NT2/D1 (cell line): ENCODE measurements at regions not wholly inside any gene's neighbourhood (a gene's known extent, or its start where the extent isn't known, plus 50 kb on each side); places are given as distances from the start of the nearest gene placed in this dataset.

ENCODE experiments used
- DNase-seq: peaks from one replicate; pipeline ENCODE4 v3.0.0-alpha.2; 2011; ENCODE audit warnings: low read depth, low spot score
- H3K27me3 ChIP-seq: 2 replicates; pipeline ENCODE4 v1.6.0; 2011; ENCODE audit warnings: mild to moderate bottlenecking; ENCODE audit not compliant: insufficient read length, insufficient read depth
- H3K36me3 ChIP-seq: 2 replicates; pipeline ENCODE4 v1.6.1; 2011; ENCODE audit warnings: mild to moderate bottlenecking, low read length, mixed read lengths; ENCODE audit not compliant: insufficient read depth, insufficient read length
- H3K4me1 ChIP-seq: 2 replicates; pipeline ENCODE4 v1.5.1; 2011; ENCODE audit not compliant: insufficient read depth, insufficient read length
- H3K4me3 ChIP-seq: 2 replicates; pipeline ENCODE4 v1.5.1; 2011; ENCODE audit warnings: low read depth; ENCODE audit not compliant: insufficient read length
- H3K9ac ChIP-seq: 2 replicates; pipeline ENCODE4 v1.6.0; 2011; ENCODE audit warnings: low read depth; ENCODE audit not compliant: insufficient read length
- H3K9me3 ChIP-seq: 2 replicates; pipeline ENCODE4 v1.5.1; 2011; ENCODE audit warnings: mild to moderate bottlenecking, low read length; ENCODE audit not compliant: insufficient read depth
- SUZ12 ChIP-seq: IDR thresholded peaks from 2 replicates; pipeline ENCODE4 v1.6.1; 2011; ENCODE audit not compliant: insufficient read length, insufficient read depth; ENCODE audit errors: extremely low read depth
- YY1 ChIP-seq: IDR thresholded peaks from 2 replicates; pipeline ENCODE4 v1.6.1; 2011; ENCODE audit not compliant: insufficient read length, insufficient read depth
- ZNF274 ChIP-seq: IDR thresholded peaks from 2 replicates; pipeline ENCODE4 v1.6.1; 2011; ENCODE audit warnings: mild to moderate bottlenecking, low read depth, low read length

DNA sequence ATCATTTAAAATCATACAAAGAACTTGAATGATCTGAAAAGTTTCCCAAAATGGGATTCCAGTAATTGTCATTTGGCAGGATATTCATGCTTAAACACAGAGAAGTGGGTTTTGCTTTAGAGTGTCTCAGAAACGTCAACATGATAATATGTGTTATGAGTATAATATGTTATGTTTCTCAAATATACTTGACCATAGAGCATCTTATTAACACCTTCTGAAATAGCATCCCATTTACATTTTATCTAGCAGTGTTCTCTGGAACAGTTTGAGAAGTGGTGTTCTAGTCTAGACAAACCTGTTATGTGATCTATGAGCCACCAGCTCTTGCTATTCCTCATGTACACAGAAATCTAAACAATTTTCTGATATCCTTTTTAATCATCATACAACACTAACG lies 588.8 kb upstream of the PBX1 start:
- Histone ChIP-seq H3K36me3 (no peaks in the 10 kb centered on the region), H3K4me1 (no peaks in the 10 kb centered on the region), H3K4me3 (no peak overlapping the region), H3K27me3 (no peaks in the 10 kb centered on the region), H3K9ac (no peak overlapping the region), H3K9me3 (no peaks in the 10 kb centered on the region)
- no peak for DNase-seq
- TF ChIP-seq YY1 (no peak), ZNF274 (no peak), SUZ12 (no peak)

DNA sequence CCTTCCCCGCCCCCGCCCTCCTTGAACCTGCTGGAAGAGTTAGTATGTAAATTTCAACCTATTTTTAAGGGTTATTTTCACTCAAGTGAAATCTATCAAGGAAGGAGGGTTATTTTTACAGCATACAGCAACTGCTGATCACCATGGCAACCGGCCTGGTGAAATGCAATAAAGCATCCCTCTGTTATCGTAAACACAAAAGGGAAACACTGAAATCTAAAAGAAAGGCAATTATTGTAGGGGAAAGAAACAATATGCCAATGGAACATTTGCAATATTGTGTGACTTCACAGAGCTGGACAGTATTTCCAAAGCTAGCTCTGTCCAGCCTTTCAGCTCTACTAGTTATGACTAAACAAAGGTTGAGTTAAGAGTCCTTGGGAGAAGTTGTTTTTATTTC lies 588.3 kb upstream of the PBX1 start:
- H3K36me3 ChIP-seq, result no peaks in the 10 kb centered on the region
- no peak overlapping the region for H3K9ac ChIP-seq
- H3K4me1 ChIP-seq, result no peaks in the 10 kb centered on the region
- no peak for DNase-seq
- no peaks in the 10 kb centered on the region for H3K9me3 ChIP-seq
- H3K27me3 ChIP-seq, result no peaks in the 10 kb centered on the region
- no peak overlapping the region for H3K4me3 ChIP-seq
- TF ChIP-seq YY1, result no peak
- no peak for TF ChIP-seq SUZ12
- TF ChIP-seq ZNF274, result no peak

DNA sequence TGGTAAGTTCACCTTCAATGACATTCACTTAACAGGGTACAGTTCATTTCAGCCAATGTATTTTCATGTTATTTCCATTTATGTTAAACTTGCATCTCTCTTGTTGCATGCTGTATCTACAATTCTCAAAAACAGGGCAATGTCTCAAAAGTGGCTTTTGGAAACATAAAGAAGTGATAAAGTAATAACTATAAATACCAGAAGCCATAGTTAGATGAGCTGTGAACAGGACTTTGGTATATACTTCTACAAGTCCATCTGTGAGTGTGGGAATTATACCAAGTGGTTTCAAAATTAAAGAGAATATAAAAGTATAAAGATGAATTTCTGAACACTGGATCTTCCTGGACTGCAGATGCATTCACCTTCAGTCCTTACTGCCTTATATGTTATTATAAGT lies 585.4 kb upstream of the PBX1 start:
- TF ChIP-seq SUZ12 (no peak), YY1 (no peak)
- no peaks in the 10 kb centered on the region for H3K4me1 ChIP-seq
- H3K4me3 ChIP-seq, result no peak overlapping the region
- DNase-seq, result no peak
- no peaks in the 10 kb centered on the region for H3K36me3 ChIP-seq
- no peaks in the 10 kb centered on the region for H3K9me3 ChIP-seq
- no peaks in the 10 kb centered on the region for H3K27me3 ChIP-seq
- no peak overlapping the region for H3K9ac ChIP-seq

DNA sequence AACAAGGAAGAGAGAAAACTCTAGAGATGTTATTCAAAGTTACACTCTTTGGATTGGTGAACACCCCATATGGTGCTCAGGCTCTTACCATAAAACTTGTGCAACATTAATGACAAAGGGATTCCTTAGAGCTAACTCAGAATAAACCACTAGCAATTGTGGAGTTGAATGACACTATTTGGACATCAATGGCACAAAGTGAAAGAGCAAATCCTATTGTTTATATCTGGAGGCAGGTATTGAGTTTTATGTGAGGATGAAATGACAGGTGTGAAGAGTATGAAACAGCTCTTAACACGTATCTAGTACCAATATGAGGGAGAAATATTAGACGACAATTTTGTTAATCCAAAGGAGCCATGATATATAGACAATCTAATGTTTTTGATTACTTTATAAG lies 584.9 kb upstream of the PBX1 start:
- H3K27me3 ChIP-seq, result no peaks in the 10 kb centered on the region
- H3K36me3 ChIP-seq, result no peaks in the 10 kb centered on the region
- no peak for DNase-seq
- no peaks in the 10 kb centered on the region for H3K4me1 ChIP-seq
- TF ChIP-seq ZNF274 (no peak), SUZ12 (no peak), YY1 (no peak)
- H3K9ac ChIP-seq, result no peak overlapping the region
- H3K4me3 ChIP-seq, result no peak overlapping the region
- no peaks in the 10 kb centered on the region for H3K9me3 ChIP-seq

DNA sequence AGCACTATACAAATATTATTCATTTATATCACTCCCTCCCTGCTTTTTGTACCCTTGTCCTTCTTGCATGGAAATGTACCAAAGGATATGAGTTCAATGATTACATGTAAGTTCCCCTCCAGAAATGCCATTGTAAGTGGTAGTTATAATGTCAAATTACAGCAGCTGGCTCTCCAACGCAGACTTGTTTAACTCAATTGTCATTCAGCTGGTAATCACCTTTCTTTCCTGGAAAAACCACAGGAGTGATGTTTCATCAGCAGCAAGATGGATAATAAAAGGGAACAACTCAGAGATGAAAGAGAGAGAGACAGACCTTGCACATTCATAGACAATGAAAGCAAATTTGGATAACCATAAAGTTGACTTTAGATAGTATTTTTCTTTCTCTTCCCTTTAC lies 578.6 kb upstream of the PBX1 start:
- TF ChIP-seq ZNF274, result no peak
- TF ChIP-seq SUZ12, result no peak
- TF ChIP-seq YY1, result no peak
- H3K9me3 ChIP-seq, result no peaks in the 10 kb centered on the region
- H3K4me1 ChIP-seq, result no peaks in the 10 kb centered on the region
- no peaks in the 10 kb centered on the region for H3K36me3 ChIP-seq
- H3K4me3 ChIP-seq, result no peak overlapping the region
- H3K9ac ChIP-seq, result no peak overlapping the region
- H3K27me3 ChIP-seq, result no peaks in the 10 kb centered on the region
- no peak for DNase-seq

DNA sequence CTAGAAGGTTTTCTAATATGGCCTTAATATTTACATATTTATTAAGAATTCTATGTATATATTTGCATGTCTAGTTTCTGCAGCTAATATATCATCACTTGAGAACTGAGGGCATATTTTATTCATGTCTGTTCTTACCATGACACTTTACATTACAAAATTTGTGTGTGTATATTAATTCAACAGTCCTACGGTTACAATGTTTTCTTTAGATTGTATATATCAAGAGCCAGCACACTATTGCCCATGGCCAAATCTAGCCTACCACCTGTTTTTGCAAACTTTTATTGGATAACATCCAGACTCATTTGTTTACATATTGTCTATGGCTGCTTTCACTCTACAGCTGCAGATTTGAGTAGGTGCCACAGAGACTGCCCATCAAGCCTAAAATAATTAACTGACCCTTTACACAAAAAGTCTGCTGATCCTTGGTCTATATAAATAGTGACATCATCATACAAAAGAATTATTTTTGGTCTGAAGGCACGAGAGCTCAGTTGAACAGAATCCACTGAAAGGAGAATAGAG lies 577.4 kb upstream of the PBX1 start:
- Histone ChIP-seq H3K9ac (no peak overlapping the region), H3K4me1 (no peaks in the 10 kb centered on the region), H3K36me3 (no peaks in the 10 kb centered on the region), H3K27me3 (no peaks in the 10 kb centered on the region), H3K4me3 (no peak overlapping the region), H3K9me3 (no peaks in the 10 kb centered on the region)
- no peak for TF ChIP-seq ZNF274
- no peak for TF ChIP-seq YY1
- no peak for TF ChIP-seq SUZ12
- no peak for DNase-seq

DNA sequence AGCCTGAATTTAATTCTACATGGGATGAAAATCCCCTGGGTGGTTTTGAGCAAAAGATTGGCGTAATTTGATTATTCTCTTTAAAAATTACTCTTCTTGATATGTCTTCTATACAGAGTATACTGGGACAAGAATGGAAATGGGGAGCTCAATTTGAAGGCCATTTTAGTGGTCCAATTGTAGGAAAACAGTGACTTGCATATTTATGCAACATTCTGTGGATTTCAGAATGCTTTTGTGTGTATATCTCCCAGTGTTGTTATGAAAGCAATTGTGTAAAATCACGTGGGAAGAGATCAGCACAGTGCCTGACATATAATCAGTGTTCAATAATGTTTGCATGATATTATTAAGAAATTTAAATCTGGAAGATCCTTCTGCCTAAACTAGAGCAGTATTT lies 575.9 kb upstream of the PBX1 start:
- H3K9ac ChIP-seq, result no peak overlapping the region
- H3K4me3 ChIP-seq, result no peak overlapping the region
- H3K27me3 ChIP-seq, result no peaks in the 10 kb centered on the region
- TF ChIP-seq ZNF274, result no peak
- TF ChIP-seq SUZ12, result no peak
- TF ChIP-seq YY1, result no peak
- no peak for DNase-seq
- no peaks in the 10 kb centered on the region for H3K9me3 ChIP-seq
- H3K36me3 ChIP-seq, result no peaks in the 10 kb centered on the region
- H3K4me1 ChIP-seq, result no peaks in the 10 kb centered on the region

DNA sequence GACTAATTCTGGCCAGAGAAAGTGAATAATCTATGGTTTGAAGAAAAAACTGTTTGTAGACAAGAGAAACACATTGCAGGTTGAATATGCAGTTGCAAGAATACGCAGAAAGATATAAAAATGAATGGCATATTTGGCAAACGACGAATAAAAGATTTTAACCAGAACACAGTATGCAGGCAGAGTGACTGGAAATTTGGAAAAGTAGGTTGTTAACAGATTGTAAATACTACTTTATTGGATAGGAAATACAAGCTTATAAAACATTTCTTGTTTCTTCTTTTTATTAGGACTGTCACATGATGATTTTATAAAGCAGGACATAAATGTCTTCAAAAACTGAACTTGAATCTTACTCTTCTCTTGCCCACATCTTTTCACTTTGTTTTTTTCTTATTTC lies 573.3 kb upstream of the PBX1 start:
- DNase-seq, result no peak
- H3K9ac ChIP-seq, result no peak overlapping the region
- no peaks in the 10 kb centered on the region for H3K27me3 ChIP-seq
- H3K4me3 ChIP-seq, result no peak overlapping the region
- TF ChIP-seq YY1 (no peak), SUZ12 (no peak), ZNF274 (no peak)
- H3K9me3 ChIP-seq, result no peaks in the 10 kb centered on the region
- no peaks in the 10 kb centered on the region for H3K36me3 ChIP-seq
- H3K4me1 ChIP-seq, result no peaks in the 10 kb centered on the region
